H1 (cell line): ENCODE measurements at regions not wholly inside any gene's neighbourhood (a gene's known extent, or its start where the extent isn't known, plus 50 kb on each side); places are given as distances from the start of the nearest gene placed in this dataset.

ENCODE experiments used
- POU5F1 ChIP-seq: IDR thresholded peaks from 2 replicates; pipeline ENCODE4 v1.6.1; 2011; ENCODE audit warnings: low read depth, mild to moderate bottlenecking, low read length, moderate library complexity
- TF ChIP-seq, protein P1 (sequence below): fragments of 300-600 bp; sonication (generic); IDR thresholded peaks from 2 replicates; pipeline ENCODE4 v1.7.1; 2012; ENCODE audit warnings: low read length, moderate library complexity, mild to moderate bottlenecking, inconsistent platforms; ENCODE audit not compliant: insufficient replicate concordance

DNA sequence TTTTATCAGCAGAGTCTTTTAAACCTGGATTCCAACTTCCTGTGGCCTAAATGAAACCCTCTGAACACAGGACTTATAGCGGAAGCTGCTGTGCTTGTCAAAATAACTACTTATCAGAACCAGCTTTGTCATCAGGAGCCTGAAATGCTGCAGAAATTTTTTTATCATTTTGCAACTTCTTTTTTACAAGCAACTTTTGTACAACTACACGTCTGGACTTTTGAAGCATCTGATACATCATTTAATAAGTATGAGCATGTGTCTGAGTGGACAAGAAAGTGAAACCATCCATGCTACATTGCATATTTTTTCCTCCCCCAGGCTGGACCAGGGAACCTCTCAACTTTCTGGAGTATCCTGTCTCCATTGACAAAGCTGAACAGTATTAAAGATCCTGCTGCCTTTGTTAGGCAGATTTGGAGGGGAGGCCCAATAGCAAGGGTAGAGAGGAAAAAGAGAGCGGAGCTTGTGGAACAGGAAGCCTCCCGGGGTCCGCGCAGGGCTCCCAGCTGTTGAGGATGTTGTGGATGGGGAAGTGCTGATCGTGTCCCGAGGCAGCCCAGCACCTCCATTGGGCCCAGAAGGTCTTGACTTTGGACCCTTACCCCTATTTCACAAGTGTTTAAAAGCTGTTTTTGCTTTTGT lies 196.6 kb downstream of the MSX2 start (continued):
- TF ChIP-seq, protein P1, sequence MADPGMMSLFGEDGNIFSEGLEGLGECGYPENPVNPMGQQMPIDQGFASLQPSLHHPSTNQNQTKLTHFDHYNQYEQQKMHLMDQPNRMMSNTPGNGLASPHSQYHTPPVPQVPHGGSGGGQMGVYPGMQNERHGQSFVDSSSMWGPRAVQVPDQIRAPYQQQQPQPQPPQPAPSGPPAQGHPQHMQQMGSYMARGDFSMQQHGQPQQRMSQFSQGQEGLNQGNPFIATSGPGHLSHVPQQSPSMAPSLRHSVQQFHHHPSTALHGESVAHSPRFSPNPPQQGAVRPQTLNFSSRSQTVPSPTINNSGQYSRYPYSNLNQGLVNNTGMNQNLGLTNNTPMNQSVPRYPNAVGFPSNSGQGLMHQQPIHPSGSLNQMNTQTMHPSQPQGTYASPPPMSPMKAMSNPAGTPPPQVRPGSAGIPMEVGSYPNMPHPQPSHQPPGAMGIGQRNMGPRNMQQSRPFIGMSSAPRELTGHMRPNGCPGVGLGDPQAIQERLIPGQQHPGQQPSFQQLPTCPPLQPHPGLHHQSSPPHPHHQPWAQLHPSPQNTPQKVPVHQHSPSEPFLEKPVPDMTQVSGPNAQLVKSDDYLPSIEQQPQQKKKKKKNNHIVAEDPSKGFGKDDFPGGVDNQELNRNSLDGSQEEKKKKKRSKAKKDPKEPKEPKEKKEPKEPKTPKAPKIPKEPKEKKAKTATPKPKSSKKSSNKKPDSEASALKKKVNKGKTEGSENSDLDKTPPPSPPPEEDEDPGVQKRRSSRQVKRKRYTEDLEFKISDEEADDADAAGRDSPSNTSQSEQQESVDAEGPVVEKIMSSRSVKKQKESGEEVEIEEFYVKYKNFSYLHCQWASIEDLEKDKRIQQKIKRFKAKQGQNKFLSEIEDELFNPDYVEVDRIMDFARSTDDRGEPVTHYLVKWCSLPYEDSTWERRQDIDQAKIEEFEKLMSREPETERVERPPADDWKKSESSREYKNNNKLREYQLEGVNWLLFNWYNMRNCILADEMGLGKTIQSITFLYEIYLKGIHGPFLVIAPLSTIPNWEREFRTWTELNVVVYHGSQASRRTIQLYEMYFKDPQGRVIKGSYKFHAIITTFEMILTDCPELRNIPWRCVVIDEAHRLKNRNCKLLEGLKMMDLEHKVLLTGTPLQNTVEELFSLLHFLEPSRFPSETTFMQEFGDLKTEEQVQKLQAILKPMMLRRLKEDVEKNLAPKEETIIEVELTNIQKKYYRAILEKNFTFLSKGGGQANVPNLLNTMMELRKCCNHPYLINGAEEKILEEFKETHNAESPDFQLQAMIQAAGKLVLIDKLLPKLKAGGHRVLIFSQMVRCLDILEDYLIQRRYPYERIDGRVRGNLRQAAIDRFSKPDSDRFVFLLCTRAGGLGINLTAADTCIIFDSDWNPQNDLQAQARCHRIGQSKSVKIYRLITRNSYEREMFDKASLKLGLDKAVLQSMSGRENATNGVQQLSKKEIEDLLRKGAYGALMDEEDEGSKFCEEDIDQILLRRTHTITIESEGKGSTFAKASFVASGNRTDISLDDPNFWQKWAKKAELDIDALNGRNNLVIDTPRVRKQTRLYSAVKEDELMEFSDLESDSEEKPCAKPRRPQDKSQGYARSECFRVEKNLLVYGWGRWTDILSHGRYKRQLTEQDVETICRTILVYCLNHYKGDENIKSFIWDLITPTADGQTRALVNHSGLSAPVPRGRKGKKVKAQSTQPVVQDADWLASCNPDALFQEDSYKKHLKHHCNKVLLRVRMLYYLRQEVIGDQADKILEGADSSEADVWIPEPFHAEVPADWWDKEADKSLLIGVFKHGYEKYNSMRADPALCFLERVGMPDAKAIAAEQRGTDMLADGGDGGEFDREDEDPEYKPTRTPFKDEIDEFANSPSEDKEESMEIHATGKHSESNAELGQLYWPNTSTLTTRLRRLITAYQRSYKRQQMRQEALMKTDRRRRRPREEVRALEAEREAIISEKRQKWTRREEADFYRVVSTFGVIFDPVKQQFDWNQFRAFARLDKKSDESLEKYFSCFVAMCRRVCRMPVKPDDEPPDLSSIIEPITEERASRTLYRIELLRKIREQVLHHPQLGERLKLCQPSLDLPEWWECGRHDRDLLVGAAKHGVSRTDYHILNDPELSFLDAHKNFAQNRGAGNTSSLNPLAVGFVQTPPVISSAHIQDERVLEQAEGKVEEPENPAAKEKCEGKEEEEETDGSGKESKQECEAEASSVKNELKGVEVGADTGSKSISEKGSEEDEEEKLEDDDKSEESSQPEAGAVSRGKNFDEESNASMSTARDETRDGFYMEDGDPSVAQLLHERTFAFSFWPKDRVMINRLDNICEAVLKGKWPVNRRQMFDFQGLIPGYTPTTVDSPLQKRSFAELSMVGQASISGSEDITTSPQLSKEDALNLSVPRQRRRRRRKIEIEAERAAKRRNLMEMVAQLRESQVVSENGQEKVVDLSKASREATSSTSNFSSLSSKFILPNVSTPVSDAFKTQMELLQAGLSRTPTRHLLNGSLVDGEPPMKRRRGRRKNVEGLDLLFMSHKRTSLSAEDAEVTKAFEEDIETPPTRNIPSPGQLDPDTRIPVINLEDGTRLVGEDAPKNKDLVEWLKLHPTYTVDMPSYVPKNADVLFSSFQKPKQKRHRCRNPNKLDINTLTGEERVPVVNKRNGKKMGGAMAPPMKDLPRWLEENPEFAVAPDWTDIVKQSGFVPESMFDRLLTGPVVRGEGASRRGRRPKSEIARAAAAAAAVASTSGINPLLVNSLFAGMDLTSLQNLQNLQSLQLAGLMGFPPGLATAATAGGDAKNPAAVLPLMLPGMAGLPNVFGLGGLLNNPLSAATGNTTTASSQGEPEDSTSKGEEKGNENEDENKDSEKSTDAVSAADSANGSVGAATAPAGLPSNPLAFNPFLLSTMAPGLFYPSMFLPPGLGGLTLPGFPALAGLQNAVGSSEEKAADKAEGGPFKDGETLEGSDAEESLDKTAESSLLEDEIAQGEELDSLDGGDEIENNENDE = no peak
- peak; percentile 76 for TF ChIP-seq POU5F1
